Keratinocyte (primary cell): ENCODE measurements at regions not wholly inside any gene's neighbourhood (a gene's known extent, or its start where the extent isn't known, plus 50 kb on each side); places are given as distances from the start of the nearest gene placed in this dataset.

Experiments
- DNase-seq: peaks from one replicate; pipeline ENCODE4 v3.0.0-alpha.2; 2011; ENCODE audit warnings: low read depth, missing footprints, low spot score
- FAIRE-seq: peaks from 2 replicates; lab custom pipeline; 2011; peaks lifted over from hg19 to GRCh38; lab: Jason Lieb, UNC
- H2AFZ ChIP-seq: 2 replicates; pipeline ENCODE4 v1.6.0; 2012; ENCODE audit warnings: low read length, control low read depth, inconsistent platforms; ENCODE audit not compliant: control insufficient read depth
- H3K27ac ChIP-seq: 2 replicates; pipeline ENCODE4 v1.5.1; 2011; ENCODE audit warnings: low read length; ENCODE audit not compliant: control insufficient read depth, insufficient read depth
- H3K27me3 ChIP-seq: 3 replicates; pipeline ENCODE4 v1.6.0; 2011; ENCODE audit warnings: low read length; ENCODE audit not compliant: control insufficient read depth, insufficient read depth; ENCODE audit errors: extremely low read depth
- H3K36me3 ChIP-seq, 2 experiments: 2 replicates in 1 of 2; 3 replicates in 1 of 2; pipeline ENCODE4 v1.5.1; 2011; ENCODE audit warnings: low read length in 2 of 2, mild to moderate bottlenecking in 1 of 2; ENCODE audit not compliant: control insufficient read depth in 2 of 2, insufficient read depth in 2 of 2; ENCODE audit errors: extremely low read depth in 1 of 2
- H3K4me1 ChIP-seq: 3 replicates; pipeline ENCODE4 v1.5.1; 2011; ENCODE audit warnings: low read length; ENCODE audit not compliant: control insufficient read depth, insufficient read depth; ENCODE audit errors: extremely low read depth
- H3K4me2 ChIP-seq: 3 replicates; pipeline ENCODE4 v1.6.0; 2011; ENCODE audit warnings: low read depth, low read length; ENCODE audit not compliant: control insufficient read depth, insufficient read depth; ENCODE audit errors: extremely low read depth
- H3K4me3 ChIP-seq, 3 experiments: fragments of 200-600 bp in 1 of 3; sonication (generic) in 1 of 3; 2 replicates in 2 of 3; 3 replicates in 1 of 3; pipeline ENCODE4 v1.5.1; 2011 to 2016; ENCODE audit warnings: low read length in 3 of 3, mild to moderate bottlenecking in 3 of 3, control low read depth in 2 of 3, inconsistent platforms in 1 of 3, low read depth in 1 of 3, mixed read lengths in 1 of 3, mixed run types in 1 of 3, moderate library complexity in 1 of 3; ENCODE audit not compliant: control insufficient read depth in 2 of 3, insufficient read depth in 2 of 3; ENCODE audit errors: extremely low read depth in 1 of 3
- H3K79me2 ChIP-seq: 2 replicates; pipeline ENCODE4 v1.6.0; 2012; ENCODE audit warnings: low read length; ENCODE audit not compliant: control insufficient read depth, insufficient read depth
- H3K9ac ChIP-seq: 3 replicates; pipeline ENCODE4 v1.6.0; 2011; ENCODE audit warnings: low read length; ENCODE audit not compliant: control insufficient read depth, insufficient read depth; ENCODE audit errors: extremely low read depth
- H3K9me1 ChIP-seq: 3 replicates; pipeline ENCODE4 v1.6.0; 2011; ENCODE audit warnings: low read length; ENCODE audit not compliant: control insufficient read depth, insufficient read depth; ENCODE audit errors: extremely low read depth
- H3K9me3 ChIP-seq: 2 replicates; pipeline ENCODE4 v1.5.1; 2012; ENCODE audit warnings: low read depth, low read length; ENCODE audit not compliant: control insufficient read depth
- H4K20me1 ChIP-seq: 3 replicates; pipeline ENCODE4 v1.6.0; 2011; ENCODE audit warnings: low read length; ENCODE audit not compliant: control insufficient read depth, insufficient read depth; ENCODE audit errors: extremely low read depth
- CTCF ChIP-seq, 3 experiments: IDR thresholded peaks in 1 of 3; conservative IDR thresholded peaks in 1 of 3; optimal IDR thresholded peaks in 1 of 3; 2 replicates in 2 of 3; 3 replicates in 1 of 3; pipeline versions ENCODE3 to v1.5.1; 2011; ENCODE audit warnings: low read length in 3 of 3, mild to moderate bottlenecking in 3 of 3, moderate library complexity in 2 of 3, control low read depth in 1 of 3, inconsistent platforms in 1 of 3; ENCODE audit not compliant: insufficient read depth in 2 of 3; ENCODE audit errors: extremely low read depth in 1 of 3
- EZH2 ChIP-seq: IDR thresholded peaks from one replicate; pipeline ENCODE4 v1.6.1; 2012; ENCODE audit warnings: inconsistent platforms, mild to moderate bottlenecking, low read length, moderate library complexity
- dilution Hi-C: fragments of 300-500 bp; cut with MboI; formaldehyde crosslinking; loops from one replicate; pipeline ENCODE4 v1.7.0; 2020; ENCODE audit warnings: low sequenced_read_pairs; ENCODE audit not compliant: extremely low pct_ligation_motif_present

GRCh38 chr10:65291286-65291685 is 1634.5 kb upstream of the LRRTM3 start:
- Histone ChIP-seq H3K4me2 (no peak overlapping the region), H3K4me1 (no peaks in the 10 kb centered on the region), H3K4me3 (no peak overlapping the region), H3K9me1 (no peaks in the 10 kb centered on the region), H3K27me3 (no peaks in the 10 kb centered on the region), H2AFZ (no peak overlapping the region), H3K27ac (no peak overlapping the region), H3K36me3 (no peaks in the 10 kb centered on the region), H4K20me1 (no peaks in the 10 kb centered on the region), H3K9ac (no peak overlapping the region), H3K79me2 (no peaks in the 10 kb centered on the region), H3K9me3 (no peaks in the 10 kb centered on the region)
- FAIRE-seq, result no peak
- DNase-seq, result no peak
- TF ChIP-seq CTCF (optimal IDR thresholded peaks at IDR 0.05 in 1 of 3, IDR thresholded peaks at IDR 0.05 in 1 of 3, conservative IDR thresholded peaks at IDR 0.05 in 1 of 3; ENCODE audit: extremely low read depth in 1 of 3, insufficient read depth in 2 of 3, low read length in 3 of 3) (no peak), EZH2 (no peak)
- dilution Hi-C loops, result no loop called here

GRCh38 chr10:65292551-65292950 is 1633.3 kb upstream of the LRRTM3 start:
- no peak for FAIRE-seq
- no peak overlapping the region for H3K27ac ChIP-seq
- dilution Hi-C loops, result no loop called here
- no peaks in the 10 kb centered on the region for H3K27me3 ChIP-seq
- H3K4me3 ChIP-seq, result no peak overlapping the region
- no peaks in the 10 kb centered on the region for H3K9me1 ChIP-seq
- no peaks in the 10 kb centered on the region for H3K36me3 ChIP-seq
- no peaks in the 10 kb centered on the region for H3K9me3 ChIP-seq
- H3K4me2 ChIP-seq, result no peak overlapping the region
- no peak overlapping the region for H2AFZ ChIP-seq
- no peak overlapping the region for H3K9ac ChIP-seq
- H3K4me1 ChIP-seq, result no peaks in the 10 kb centered on the region
- H3K79me2 ChIP-seq, result no peaks in the 10 kb centered on the region
- no peaks in the 10 kb centered on the region for H4K20me1 ChIP-seq
- no peak for DNase-seq
- TF ChIP-seq EZH2, result no peak
- no peak for TF ChIP-seq CTCF (optimal IDR thresholded peaks at IDR 0.05 in 1 of 3, IDR thresholded peaks at IDR 0.05 in 1 of 3, conservative IDR thresholded peaks at IDR 0.05 in 1 of 3; ENCODE audit: extremely low read depth in 1 of 3, insufficient read depth in 2 of 3, low read length in 3 of 3)
